HG02759 (cell line): ENCODE measurements at regions not wholly inside any gene's neighbourhood (a gene's known extent, or its start where the extent isn't known, plus 50 kb on each side); places are given as distances from the start of the nearest gene placed in this dataset.
"Not testable (repeated sequence)": the region's sequence is repeated elsewhere in the genome, so short reads cannot be mapped to it uniquely, and the experiment has no call there.

Experiments used
- ATAC-seq: cut with Tn5 transposase; IDR thresholded peaks from one replicate; pipeline ENCODE4 v1.9.1; 2021; ENCODE audit warnings: mild to moderate bottlenecking, moderate library complexity; ENCODE audit not compliant: unreplicated experiment

DNA sequence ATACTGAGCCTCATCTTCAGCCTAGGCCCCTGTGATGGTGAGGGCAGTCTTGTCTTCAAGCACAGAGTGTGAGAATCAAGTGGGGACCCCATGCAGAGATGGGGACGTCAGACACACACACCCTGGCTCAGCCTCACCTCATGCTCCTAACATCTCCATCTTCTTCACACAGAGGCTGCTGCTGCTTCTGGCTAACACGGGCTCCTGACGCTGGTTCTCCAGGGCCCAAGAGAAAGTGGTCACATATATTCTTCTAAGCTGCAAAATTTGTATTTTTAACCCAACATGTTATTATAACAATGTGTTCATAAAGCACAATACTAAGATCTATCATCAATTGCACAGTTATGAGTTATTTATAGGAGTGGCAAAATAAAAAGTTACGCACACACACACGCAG lies 101.2 kb downstream of the VPREB1 start:
- no peak for ATAC-seq

DNA sequence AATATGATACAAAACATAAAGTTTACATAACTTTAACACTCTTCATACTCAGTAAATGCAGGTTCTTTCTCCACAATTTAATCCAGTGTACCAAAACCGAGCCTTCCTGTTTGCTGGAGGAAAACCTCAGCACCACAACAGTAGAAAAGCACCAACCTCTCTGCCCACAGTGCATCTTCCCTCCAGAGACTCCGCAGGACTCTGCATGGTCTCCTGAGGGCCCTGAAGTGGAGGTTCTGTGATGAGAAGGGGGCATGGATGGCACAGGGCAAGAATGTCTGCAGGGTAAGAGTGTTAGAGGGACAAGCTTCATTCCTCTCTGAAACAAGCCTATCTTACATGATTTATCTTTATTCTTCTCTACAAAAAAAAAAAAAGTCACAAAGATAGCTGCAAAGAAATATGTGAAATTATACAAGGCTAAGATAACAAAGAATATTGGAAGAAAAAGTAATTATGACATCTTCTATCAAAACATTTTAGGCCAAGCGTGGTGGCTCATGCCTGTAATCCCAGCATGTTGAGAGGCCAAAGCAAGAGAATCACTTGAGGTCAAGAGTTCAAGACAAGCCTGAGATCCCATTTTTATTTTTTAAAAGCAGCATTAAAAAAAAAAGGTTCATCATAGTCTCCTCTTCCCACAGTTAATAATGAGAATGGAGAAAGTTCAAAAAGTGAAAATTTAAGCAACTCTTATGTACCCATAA lies 102.0 kb downstream of the VPREB1 start:
- no peak for ATAC-seq

DNA sequence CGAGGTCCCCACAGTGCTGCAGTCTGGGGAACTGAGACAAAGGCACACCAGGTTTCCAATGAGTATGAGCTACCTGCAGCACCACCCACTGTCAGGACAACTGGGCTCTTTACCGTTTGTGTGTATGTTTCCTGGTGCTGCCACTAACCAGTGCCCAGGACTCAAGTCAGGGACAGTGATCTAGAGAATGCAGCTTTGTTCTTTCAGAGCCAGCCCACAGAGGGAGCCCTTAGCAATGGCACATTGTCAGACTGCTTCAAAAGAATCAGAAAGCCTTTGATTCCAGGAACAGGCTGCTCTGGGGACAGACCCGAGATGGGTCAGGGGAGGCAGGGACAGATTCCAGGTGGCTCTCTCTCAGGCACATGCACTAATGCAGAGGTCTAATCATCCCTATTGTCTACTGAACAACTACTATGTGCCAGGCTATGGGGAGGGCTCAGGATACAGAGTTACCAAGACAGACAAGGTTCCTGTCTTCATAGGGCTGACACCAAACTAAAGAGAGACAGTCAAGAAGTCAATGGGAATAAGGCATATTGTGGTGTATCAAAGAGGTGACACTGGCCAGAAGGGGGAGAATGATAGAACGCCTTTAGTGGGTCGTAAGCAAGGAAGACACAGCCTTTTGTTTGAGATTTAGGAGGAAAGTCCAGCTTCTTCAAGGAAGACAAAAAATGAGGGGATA lies 103.7 kb downstream of the VPREB1 start:
- no peak for ATAC-seq

DNA sequence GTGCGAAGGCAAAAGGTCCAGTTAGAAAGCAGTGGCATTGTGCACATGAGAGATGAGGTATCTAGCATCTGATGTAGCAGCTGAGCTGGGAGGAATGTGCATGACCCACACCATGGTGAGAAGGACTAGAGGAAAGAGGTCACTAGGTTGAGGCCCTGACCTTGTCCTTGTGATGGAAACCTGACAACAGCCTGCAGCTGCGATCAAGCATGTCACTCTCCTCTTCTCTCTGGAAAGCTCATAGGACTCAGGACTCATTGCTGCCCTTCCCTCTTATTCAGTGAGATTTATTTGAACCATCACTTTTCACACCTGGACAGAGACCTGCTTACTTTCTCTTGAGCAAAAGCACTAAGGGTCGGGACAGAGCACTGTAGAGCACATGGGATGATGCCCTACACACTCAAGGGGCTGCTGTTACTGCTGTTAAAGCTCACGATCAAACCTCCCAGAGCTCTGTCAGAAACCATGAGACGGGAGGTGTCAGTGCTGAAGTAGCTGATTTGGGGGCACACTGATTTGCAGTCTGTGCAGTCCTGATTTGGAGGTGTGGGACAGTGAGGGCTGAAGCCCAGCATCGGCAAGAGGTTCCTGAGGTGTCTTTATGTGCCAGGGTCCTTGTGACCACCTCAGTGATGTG lies 104.3 kb downstream of the VPREB1 start:
- no peak for ATAC-seq

DNA sequence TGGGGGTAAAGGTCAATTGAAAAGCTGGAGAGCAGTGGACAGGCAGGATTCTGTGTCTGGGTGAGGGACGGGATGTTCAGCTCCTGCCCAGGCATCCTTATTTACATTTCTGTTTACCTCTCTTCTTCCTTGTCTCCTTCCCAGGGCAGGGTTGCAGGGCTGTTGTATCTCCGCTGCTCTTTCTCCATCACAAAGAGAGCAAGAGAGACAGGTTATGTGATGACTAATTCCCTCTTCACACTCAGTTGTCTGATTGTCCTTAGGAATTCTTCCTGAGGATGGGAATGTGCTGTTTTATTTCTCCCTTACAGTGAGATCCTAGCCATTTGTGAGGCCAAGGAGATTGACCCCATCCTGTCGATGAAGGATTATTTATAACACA lies 104.9 kb downstream of the VPREB1 start:
- ATAC-seq = no peak

DNA sequence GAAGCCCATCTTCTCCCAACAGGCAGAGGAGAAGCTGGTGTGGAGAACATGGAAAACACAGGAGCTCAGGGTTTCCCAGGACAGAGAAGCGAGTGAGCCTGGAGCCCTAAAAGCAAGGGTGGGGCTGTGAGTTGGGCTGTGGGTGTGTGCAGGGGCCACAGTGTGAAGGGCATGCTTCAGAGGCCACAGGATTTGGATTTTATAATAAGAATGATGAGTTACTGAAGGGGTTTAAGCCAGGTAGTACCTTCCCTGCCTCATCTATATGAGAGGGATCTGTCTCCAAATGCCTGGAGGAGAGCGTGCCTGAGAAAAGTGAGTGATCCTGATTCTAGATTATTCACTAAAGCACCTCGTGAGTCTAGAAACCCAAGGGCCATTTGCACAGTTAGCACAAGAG lies 106.8 kb downstream of the VPREB1 start:
- ATAC-seq = no peak

DNA sequence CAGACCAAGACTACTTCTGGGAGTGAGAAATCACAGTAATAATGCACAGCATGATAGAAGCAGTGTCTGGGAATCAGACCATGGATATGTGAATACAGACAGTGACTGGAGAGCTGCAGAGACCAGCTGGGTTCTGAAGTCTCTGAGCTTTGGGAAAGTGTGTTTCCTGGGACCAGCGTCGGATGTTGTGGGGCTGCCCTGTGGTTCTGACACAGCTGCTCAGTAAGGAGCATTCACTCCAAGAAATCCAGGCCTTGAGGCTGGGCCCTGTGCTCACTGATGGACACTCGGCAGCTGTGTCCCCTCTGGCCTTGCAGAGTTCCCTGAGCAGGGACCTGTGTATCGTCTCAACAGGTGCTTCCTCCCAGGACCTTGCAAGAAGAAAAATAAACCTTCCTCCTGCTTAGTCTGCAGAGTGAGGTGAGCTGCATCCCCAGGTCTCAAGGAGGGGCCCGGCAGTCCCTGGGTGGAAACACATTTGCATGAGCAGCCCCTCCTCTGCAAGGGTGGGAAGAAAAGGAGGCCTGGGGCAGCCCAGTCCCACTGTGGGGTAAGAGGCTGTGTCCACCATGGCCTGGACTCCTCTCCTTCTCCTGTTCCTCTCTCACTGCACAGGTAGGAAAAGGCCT lies 107.9 kb downstream of the VPREB1 start:
- no peak for ATAC-seq

DNA sequence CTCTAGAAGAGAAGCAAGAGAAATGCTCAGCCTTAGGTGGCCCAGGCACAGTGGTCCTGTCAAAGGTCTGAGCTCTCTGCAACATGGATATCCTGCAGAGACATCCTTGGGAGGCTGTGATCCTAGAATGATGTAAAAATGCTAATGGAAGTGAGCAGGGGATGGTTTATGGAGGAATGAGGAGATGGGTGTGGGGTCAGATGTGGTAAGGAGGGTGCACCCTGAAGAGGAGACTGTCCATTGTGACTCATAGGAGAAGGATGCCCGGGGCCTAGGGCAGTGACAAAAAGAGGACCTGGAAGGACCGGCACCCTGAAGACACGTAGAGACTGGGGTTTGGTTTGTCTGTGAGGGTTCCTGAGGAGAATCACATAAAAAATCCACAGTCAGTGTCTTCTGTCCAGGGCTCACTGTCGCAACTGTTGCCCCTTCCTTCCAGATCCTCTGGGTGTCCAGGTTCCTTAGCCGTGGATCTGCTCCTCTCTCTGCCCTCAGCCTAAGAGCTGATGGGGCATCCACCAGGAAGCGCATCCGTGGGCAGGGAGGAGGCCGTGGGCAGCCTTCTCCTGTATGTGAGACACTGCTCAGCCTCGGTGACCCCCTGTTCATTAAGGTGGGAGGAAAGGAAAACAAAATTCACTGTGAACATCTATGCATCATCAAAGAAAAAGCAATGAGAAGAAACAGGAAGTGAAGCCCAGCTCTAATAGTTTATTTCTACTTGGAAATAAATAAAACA lies 110.7 kb downstream of the VPREB1 start:
- no peak for ATAC-seq

DNA sequence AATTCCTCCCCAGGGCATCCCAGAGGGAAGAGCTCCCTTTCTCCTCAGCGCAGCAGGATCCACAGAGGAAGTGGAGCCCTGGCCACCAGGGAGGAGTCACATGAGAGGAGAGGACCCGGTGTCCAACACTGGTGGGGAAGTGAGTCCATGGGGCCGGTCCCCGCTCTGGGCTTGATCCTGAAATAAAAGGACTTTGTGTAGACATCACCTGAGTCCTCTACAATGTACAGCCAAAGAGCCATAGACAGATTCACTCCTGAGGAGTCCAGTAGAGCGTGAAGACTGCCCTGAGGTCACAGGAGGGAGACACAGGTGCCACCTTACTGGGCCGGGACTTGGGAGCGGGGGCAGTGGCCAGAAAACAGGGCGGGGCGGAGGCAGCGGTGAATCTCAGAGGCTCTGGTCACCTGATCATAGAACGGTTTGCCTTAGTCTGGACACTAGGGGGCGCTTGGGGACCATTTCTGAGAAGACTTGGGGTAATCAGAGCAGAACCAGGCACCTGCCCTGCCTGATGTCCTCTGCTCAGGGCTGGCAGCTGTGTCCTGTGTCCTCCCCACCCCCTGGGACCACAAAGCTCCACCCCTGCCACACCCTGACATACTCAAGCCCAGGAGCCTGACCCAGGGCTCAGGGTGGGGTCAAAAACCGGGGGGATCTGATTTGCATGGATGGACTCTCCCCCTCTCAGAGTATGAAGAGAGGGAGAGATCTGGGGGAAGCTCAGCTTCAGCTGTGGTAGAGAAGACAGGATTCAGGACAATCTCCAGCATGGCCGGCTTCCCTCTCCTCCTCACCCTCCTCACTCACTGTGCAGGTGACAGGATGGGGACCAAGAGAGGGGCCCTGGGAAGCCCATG lies 112.7 kb downstream of the VPREB1 start:
- ATAC-seq = peak; percentile 83

DNA sequence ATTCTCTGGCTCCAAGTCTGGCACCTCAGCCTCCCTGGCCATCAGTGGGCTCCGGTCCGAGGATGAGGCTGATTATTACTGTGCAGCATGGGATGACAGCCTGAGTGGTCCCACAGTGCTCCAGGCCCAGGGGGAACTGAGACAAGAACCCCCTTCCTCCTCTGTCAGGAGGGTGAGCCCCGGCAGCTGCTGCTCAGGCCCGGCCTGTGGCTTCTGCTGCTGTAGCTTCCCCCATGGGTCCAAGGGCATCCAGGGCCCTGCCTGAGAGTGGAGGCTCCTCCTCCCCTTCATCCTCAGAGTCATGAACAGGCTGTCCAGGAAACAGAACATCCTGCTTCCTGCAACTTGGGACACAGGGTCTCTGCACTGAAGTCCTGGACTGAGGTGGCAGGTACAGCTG lies 113.6 kb downstream of the VPREB1 start:
- no peak for ATAC-seq

DNA sequence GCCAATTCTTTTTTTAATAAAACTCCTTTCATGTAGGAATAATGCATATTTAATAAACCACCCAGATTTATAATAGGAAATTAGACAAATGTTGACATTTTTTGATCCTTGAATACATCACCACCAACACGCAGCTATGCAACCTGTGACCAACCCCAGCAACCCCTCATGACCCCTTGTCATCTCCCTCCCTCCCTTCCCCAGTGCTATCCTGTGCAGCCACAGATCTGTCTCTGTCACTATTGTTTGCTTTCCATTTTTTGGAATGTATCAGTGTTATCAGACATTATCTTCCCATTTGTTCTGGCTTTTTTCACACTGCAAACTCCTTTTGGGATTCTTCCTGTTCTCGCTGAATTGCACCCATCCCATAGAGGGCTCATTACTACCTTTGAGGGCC lies 114.1 kb downstream of the VPREB1 start:
- ATAC-seq = no peak

DNA sequence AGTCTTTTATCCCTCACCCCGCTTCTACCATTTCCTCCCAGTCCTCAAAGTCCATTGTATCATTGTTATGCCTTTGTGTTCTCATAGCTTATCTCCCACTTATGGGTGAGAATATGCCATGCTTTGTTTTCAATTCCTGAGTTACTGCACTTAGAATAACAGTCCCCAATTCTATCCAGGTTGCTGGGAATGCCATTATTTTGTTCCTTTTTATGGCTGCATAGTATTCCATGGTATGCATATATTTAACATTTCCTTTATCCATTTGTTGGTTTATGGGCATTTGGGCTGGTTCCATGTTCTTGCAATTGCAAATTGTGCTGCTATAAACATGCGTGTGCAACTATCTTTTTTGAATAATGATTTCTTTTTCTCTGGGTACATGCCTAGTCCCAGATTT lies 114.9 kb downstream of the VPREB1 start:
- ATAC-seq = no peak

DNA sequence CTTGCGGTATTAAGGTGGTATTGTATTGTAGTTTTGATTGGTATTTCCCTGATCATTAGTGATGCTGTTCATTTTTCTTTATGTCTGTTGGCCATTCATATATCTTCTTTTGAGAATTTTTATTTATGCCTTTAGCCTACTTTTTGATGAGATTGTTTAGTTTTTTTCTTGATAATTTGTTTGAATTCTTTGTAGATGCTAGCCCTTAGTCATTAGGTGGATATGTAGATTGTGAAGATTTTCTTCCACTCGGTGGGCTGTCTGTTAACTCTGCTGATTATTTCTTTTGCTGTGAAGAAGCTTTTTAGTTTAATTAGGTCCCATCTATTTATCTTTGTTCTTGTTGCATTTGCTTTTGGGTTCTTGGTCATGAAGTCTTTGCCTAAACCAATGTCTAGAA lies 115.4 kb downstream of the VPREB1 start:
- no peak for ATAC-seq

DNA sequence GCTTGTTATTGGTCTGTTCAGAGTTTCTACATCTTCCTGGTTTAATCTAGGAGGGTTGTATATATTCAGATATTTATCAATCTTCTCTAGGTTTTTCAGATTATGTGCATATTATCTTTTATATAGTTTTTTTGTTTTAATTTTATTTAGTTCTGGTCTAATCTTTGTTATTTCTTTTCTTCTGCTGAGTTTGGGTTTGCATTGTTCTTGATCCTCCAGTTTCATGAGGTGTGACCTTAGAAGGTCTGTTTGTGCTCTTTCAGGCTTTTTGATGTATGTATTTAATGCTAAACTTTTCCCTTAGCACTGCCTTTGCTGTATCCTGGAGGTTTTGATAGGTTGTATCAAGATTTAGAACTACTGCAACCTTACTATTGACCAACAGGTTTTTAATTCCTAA lies 117.7 kb downstream of the VPREB1 start:
- ATAC-seq = no peak

DNA sequence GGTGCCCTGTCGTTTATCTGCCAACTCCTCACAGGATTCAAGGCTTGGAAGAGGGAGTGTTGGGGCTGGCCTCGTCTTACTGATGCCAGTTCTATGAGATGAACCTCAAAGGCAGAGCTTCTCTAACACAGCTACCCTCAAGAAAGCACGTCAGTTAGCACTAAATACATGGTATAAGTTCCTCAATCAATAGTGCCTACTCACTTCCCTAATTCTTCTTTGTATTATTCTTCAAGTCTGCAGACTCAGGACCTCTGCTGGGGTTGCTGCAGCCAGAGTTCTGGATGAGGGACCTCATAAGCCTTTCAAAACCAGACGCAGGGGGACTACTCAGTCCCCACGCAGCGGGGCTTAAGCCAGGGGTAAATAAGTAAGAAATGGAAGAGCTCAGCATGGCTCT lies 118.3 kb downstream of the VPREB1 start:
- ATAC-seq = no peak

DNA sequence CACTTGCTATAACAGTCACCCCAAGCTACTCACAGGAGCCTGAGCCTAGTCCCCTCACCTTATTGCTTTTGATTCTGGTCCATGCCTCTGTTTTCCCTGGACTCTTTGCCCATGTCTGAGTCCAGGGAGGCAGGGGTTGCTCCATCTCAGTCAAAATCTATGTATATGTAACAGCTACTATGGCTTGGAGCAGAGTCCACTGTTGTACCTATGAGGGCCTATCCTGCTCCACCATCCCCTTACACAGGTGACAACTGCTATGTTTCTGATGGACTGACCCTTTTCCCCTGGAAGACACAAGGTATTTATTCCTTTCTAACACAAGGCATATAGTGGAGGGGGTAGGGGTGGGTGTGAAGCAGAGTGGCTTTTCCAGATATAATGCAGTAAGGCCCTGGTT lies 119.6 kb downstream of the VPREB1 start:
- ATAC-seq = no peak

DNA sequence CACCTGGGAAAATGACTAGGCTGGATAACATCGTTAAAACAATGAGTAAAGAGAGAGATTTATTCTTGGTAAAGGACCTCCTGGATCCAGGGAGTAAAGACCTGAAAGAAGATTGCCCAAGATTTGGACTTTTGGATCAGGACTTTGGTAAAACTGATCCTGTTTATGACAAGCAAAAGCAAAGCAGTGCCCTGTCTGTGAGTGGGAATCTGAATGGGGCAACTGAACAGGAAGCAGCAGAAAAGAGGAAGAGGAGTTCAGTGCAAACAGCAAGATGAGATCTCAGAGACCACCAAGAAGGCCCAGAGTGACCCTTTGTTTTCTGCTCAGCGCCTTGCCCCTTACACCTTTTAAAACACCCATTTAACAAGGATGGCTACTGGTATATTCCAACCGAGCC lies 122.0 kb downstream of the VPREB1 start:
- ATAC-seq = no peak

DNA sequence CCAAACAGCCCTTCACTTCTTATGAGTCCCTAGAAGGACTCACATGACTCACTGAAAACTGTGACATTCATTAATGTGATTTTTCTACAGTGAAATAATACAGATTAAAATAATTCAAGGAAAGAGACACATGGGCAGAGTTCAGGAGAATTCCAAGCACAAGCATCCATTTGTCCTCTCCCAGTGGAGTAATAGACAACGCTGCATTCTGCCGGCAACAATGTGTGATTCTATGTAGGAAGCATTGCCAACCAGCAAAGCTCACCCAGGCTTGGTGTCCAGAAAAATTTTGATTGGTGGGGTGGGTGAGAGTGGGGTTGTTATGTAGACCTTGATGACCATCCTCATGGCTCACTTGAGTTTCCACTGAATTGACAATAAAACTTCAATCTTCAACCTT lies 123.9 kb downstream of the VPREB1 start:
- no peak for ATAC-seq

DNA sequence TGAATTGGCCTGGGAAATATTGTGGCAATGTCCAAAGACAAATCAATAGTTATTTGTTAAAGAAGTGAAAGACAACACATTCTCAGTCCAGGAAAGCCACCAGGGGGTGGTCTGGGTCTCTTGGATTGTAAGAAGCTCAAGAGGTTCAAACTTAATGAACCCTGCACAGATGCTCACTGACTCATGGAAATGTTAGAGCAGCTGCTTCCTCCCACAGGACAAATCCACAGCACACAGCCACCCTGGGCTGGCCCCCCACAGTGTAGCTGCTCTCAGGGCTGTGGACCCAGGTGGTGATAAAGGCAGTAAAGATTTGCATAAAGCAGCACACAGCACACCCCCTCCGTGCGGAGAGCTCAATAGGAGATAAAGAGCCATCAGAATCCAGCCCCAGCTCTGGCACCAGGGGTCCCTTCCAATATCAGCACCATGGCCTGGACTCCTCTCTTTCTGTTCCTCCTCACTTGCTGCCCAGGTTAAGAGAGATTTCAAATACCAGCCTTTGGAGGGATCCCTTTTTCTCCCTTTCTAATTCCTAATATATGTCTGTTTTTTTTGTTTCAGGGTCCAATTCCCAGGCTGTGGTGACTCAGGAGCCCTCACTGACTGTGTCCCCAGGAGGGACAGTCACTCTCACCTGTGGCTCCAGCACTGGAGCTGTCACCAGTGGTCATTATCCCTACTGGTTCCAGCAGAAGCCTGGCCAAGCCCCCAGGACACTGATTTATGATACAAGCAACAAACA lies 124.8 kb downstream of the VPREB1 start:
- ATAC-seq = not testable (repeated sequence)

DNA sequence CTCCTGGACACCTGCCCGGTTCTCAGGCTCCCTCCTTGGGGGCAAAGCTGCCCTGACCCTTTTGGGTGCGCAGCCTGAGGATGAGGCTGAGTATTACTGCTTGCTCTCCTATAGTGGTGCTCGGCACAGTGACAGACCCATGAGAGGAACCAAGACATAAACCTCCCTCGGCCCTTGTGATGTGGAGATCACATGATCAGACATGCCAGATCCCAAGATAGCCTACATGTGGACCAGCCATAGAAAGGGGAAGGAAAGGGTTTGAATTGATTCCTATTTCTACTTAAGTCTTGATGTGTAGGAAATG lies 125.3 kb downstream of the VPREB1 start:
- ATAC-seq = no peak
